ENCODE measurements at regions not wholly inside any gene's neighbourhood (a gene's known extent, or its start where the extent isn't known, plus 50 kb on each side); places are given as distances from the start of the nearest gene placed in this dataset.

DNA sequence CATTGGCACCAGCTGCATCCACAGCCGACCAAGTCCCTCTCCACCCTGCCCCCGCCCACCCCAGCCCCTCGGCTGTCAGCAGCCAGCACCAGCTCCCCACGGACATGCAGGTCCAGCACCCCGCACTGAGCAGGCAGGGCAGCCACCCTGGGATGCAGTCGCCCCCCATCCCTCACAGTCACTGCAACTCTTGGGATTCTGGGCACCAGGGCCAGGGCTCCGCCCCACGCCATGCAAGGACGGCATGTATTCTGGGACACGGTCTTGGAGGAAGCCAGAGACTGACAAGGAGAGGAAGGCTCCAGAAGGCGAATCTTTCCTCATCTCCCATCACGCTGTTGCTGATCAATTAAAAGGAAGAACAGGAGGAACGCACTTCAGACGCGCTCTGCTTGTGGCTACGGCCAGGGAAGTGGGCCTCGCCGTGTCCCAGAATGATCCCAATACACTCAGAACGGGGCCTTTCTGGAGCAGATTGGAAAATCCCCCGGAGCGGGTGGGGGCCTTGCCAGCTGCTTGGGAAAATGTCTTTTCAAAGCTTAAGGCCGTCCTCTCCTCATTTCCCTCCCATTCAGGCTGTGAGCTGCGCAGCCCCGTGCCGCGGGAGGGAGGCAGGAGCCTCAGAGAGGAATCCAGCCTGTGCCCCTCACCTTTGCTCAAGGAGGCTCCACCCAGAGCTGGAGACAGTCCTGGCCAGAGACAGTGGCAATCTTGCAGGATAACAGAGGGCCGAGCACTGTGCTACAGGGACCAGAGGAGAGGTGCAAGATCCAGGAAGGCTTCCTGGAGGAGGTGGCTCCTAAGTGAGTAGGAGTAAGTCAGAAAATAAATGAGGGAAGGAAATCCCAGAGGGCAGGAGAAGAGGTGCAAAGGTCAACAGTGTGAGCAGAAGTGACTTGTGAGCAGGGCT is 54.1 kb upstream of the DIO3 start:
- H3K36me3 ChIP-seq: no peaks in the 10 kb centered on the region
- peak overlapping the region; percentile 14; the same call in 1 of the 2 replicates for H3K27ac ChIP-seq
- no peak overlapping the region for H3K4me3 ChIP-seq
- no peaks in the 10 kb centered on the region for H3K27me3 ChIP-seq
- H3K9ac ChIP-seq: no peak overlapping the region
- H4K20me1 ChIP-seq: no peaks in the 10 kb centered on the region
- H3K4me2 ChIP-seq: peak overlapping the region; percentile 81
- no peak for TF ChIP-seq Cebpa-rat (IDR thresholded peaks at IDR 0.05)
- H3K4me1 ChIP-seq: peaks cover 80% of the 10 kb centered on the region
- peaks cover 9% of the 10 kb centered on the region for H3K9me3 ChIP-seq

GRCh38 chr14:101507836-101508150 is 53.5 kb upstream of the DIO3 start:
- Histone ChIP-seq H3K9me3 (peaks cover 9% of the 10 kb centered on the region), H3K9ac (no peak overlapping the region), H3K4me3 (no peak overlapping the region), H3K27me3 (no peaks in the 10 kb centered on the region), H3K4me1 (peaks cover 86% of the 10 kb centered on the region), H4K20me1 (no peaks in the 10 kb centered on the region), H3K4me2 (peak overlapping the region; percentile 81), H3K27ac (0 out of 2 replicates have a peak overlapping the region, but pooled peaks have one; percentile 14), H3K36me3 (no peaks in the 10 kb centered on the region)
- no peak for TF ChIP-seq Cebpa-rat (IDR thresholded peaks at IDR 0.05)

- Histone ChIP-seq H3K4me1 (peaks cover 92% of the 10 kb centered on the region), H3K4me2 (peak overlapping the region; percentile 81), H3K9ac (no peak overlapping the region), H3K36me3 (no peaks in the 10 kb centered on the region), H4K20me1 (no peaks in the 10 kb centered on the region), H3K27me3 (no peaks in the 10 kb centered on the region), H3K4me3 (no peak overlapping the region), H3K9me3 (peaks cover 8% of the 10 kb centered on the region), H3K27ac (peak overlapping the region; percentile 61)
- TF ChIP-seq Cebpa-rat (IDR thresholded peaks at IDR 0.05): no peak
Measured at GRCh38 chr14:101508196-101508947, 52.9 kb upstream of the DIO3 start.

DNA sequence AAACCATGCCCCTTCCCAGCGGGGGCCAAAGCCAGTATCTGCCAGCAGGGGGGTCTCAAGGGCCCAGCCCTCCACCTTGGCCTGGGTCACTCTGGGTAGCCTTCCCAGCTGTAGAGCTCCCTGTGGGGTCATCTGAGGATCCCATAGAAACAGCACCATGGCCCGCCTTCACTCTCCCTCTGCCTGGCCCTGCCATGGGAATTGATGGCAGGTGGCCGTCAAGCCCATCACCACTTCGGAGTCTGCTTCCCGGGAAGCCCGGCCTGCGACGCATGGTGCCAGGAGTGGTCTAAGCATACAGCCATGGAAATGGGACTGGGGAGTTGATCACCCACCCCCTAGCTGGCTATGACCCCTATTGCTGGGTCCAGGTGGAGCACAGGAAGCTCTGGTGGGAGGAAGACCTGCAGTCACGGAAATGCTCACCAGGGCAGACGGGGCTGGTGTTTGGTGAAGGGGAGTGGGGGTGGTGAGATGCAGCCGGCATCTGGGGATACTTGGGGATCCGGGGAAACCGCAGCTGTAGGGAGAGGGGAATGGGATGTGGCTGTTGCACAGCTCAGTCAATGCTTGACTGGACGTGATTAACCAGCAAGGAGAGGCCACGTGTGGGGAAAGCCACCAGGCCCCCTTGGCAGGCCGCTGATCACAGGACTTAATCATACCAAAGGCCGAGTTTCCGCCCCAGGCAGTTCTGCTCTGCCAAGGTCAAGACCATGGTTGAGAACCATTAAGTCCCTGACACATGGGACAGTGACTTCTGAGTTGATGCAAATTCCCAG is 52.2 kb upstream of the DIO3 start:
- H3K9ac ChIP-seq: 0 out of 2 replicates have a peak overlapping the region, but pooled peaks have one; percentile 26
- H3K27ac ChIP-seq: peak overlapping the region; percentile 61
- no peaks in the 10 kb centered on the region for H3K36me3 ChIP-seq
- no peak for TF ChIP-seq Cebpa-rat (IDR thresholded peaks at IDR 0.05)
- H3K4me3 ChIP-seq: no peak overlapping the region
- peaks cover 96% of the 10 kb centered on the region for H3K4me1 ChIP-seq
- H3K27me3 ChIP-seq: no peaks in the 10 kb centered on the region
- no peaks in the 10 kb centered on the region for H4K20me1 ChIP-seq
- H3K4me2 ChIP-seq: peak overlapping the region; percentile 81
- no peaks in the 10 kb centered on the region for H3K9me3 ChIP-seq

DNA sequence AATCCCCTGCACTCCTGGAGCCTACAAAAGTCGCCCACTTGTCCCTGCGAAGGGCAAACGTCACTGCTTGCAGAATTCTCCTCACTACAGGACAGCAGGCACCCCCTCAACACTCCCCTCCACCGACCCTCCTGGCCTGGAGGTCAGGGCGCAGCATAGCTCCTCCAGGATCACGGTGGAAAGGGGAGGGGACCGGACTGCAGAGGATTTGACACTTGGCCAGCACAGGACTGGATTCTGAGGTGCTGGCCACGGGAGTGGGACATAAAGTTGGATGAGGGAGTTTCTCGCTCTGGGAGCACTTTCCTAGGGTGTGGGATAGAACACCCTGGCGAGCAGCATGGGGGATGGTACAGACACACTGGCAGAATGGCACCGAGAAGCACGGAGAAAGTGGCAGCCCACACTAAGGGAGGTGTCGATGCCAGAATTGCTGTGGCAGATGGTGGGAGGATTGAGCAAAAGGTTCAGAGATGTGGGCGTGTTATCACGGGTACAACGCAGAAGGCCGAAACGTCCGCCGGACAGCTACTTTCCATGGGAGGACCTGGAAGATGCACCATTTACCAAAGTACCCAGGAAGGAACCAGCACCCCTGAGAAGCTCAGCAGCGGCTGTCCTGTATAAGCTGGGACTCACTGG is 51.4 kb upstream of the DIO3 start:
- Histone ChIP-seq H3K9ac (0 out of 2 replicates have a peak overlapping the region, but pooled peaks have one; percentile 26), H3K4me2 (peak overlapping the region; percentile 81), H3K27ac (peak overlapping the region; percentile 61), H3K9me3 (no peaks in the 10 kb centered on the region), H3K4me3 (no peak overlapping the region), H4K20me1 (no peaks in the 10 kb centered on the region), H3K27me3 (no peaks in the 10 kb centered on the region), H3K4me1 (peaks cover 89% of the 10 kb centered on the region), H3K36me3 (no peaks in the 10 kb centered on the region)
- TF ChIP-seq Cebpa-rat (IDR thresholded peaks at IDR 0.05): no peak

DNA sequence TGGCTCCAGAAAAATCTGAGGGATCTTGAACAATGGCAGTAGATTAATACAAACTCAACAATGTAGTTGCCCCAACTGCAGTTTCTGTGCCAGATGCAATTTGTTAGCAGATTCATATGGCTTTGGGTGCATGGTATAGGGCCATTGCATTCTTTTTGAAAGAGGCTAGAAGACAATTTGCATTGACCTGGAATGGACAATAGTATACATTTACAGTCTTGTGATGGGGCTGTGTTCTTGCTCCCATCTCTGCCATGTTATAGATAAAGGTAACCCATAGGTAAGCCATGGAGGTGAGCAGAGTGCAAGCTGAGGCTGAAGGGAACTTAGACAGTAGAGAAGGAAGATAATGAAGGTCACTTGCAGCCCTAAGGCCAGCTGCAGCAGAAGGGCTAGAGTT is 50.1 kb upstream of the DIO3 start:
- Histone ChIP-seq H3K27ac (peak overlapping the region; percentile 77), H3K9ac (0 out of 2 replicates have a peak overlapping the region, but pooled peaks have one; percentile 23)

More for the DNA sequence above, 50.1 kb upstream of the DIO3 start:
- H3K4me1 ChIP-seq: peaks cover 76% of the 10 kb centered on the region
- no peaks in the 10 kb centered on the region for H3K27me3 ChIP-seq
- no peaks in the 10 kb centered on the region for H3K36me3 ChIP-seq
- no peak overlapping the region for H3K4me3 ChIP-seq
- no peaks in the 10 kb centered on the region for H4K20me1 ChIP-seq
- H3K9me3 ChIP-seq: peaks cover 11% of the 10 kb centered on the region
- TF ChIP-seq Cebpa-rat (IDR thresholded peaks at IDR 0.05): no peak
- H3K4me2 ChIP-seq: peak overlapping the region; percentile 81
